Liver (tissue), 8 donors: ENCODE measurements at regions not wholly inside any gene's neighbourhood (a gene's known extent, or its start where the extent isn't known, plus 50 kb on each side); places are given as distances from the start of the nearest gene placed in this dataset.

ENCODE experiments used
- DNase-seq: peaks from one replicate; pipeline ENCODE4 v3.0.0-alpha.2; 2017; ENCODE audit warnings: low spot score
- H3K27ac ChIP-seq, 2 donors: one replicate each; pipeline ENCODE4 v1.7.0; 2013; ENCODE audit warnings: inconsistent platforms in 2 of 2, low read length in 2 of 2, control low read depth in 1 of 2, low read depth in 1 of 2, mild to moderate bottlenecking in 1 of 2
- H3K27me3 ChIP-seq, 4 donors: one replicate each; pipeline versions ENCODE4 v1.6.1 to v1.7.0; 2013; ENCODE audit warnings: low read length in 3 of 4, inconsistent platforms in 1 of 4, mild to moderate bottlenecking in 1 of 4, moderate library complexity in 1 of 4; ENCODE audit not compliant: control insufficient read depth in 4 of 4, insufficient read depth in 4 of 4
- H3K36me3 ChIP-seq, 4 donors: one replicate each; pipeline versions ENCODE4 v1.6.1 to v1.7.0; 2013; ENCODE audit warnings: low read length in 3 of 4, mild to moderate bottlenecking in 3 of 4, low read depth in 1 of 4, moderate library complexity in 1 of 4; ENCODE audit not compliant: control insufficient read depth in 4 of 4, insufficient read depth in 3 of 4
- H3K4me1 ChIP-seq, 4 donors: one replicate each; pipeline versions ENCODE4 v1.6.1 to v1.7.0; 2013; ENCODE audit warnings: low read length in 3 of 4, mild to moderate bottlenecking in 3 of 4, moderate library complexity in 1 of 4; ENCODE audit not compliant: control insufficient read depth in 4 of 4, insufficient read depth in 4 of 4
- H3K4me3 ChIP-seq, 3 donors: one replicate each; pipeline versions ENCODE4 v1.6.1 to v1.7.0; 2013; ENCODE audit warnings: low read length in 3 of 3, control low read depth in 1 of 3, low read depth in 1 of 3, mild to moderate bottlenecking in 1 of 3
- H3K9ac ChIP-seq, 2 donors: one replicate each; pipeline ENCODE4 v1.7.0; 2013; ENCODE audit warnings: low read length in 2 of 2, mild to moderate bottlenecking in 2 of 2, moderate library complexity in 2 of 2, control low read depth in 1 of 2, low read depth in 1 of 2
- H3K9me3 ChIP-seq, 4 donors: one replicate each; pipeline versions ENCODE4 v1.6.1 to v1.7.0; 2013; ENCODE audit warnings: low read length in 3 of 4; ENCODE audit not compliant: control insufficient read depth in 4 of 4
- FOXA1 ChIP-seq: IDR thresholded peaks from 2 replicates; pipeline ENCODE4 v1.6.1; 2016; ENCODE audit warnings: antibody characterized with exemption
- GABPA ChIP-seq, 2 donors: IDR thresholded peaks in 1 of 2; conservative IDR thresholded peaks in 1 of 2; 2 replicates each; pipeline ENCODE4 v1.6.1; 2016; ENCODE audit warnings: antibody characterized with exemption in 2 of 2, mild to moderate bottlenecking in 1 of 2, moderate library complexity in 1 of 2
- HNF4A ChIP-seq, 2 donors: conservative IDR thresholded peaks; 2 replicates each; pipeline ENCODE4 v1.6.1; 2016; ENCODE audit warnings: antibody characterized with exemption in 2 of 2, mild to moderate bottlenecking in 2 of 2
- HNF4G ChIP-seq: IDR thresholded peaks from 2 replicates; pipeline ENCODE4 v1.6.1; 2016; ENCODE audit warnings: antibody characterized with exemption
- JUND ChIP-seq, 2 donors: IDR thresholded peaks; 2 replicates each; pipeline ENCODE4 v1.6.1; 2016; ENCODE audit warnings: antibody characterized with exemption in 2 of 2
- RAD21 ChIP-seq, 2 donors: IDR thresholded peaks; 2 replicates each; pipeline ENCODE4 v1.6.1; 2016; ENCODE audit warnings: antibody characterized with exemption in 2 of 2, mild to moderate bottlenecking in 2 of 2
- RXRA ChIP-seq, 2 donors: IDR thresholded peaks; 2 replicates each; pipeline ENCODE4 v1.6.1; 2017 to 2018; ENCODE audit warnings: antibody characterized with exemption in 2 of 2, mild to moderate bottlenecking in 1 of 2
- SP1 ChIP-seq: IDR thresholded peaks from 2 replicates; pipeline ENCODE4 v1.6.1; 2018; ENCODE audit warnings: antibody characterized with exemption, mild to moderate bottlenecking
- WGBS: extraction: QIAGEN DNeasy Blood & Tissue Kit; methylation state at CpG from one replicate; pipeline ENCODE4 v1.1.7; 2013; 5-methylcytosine and 5-hydroxymethylcytosine counted together
- TF ChIP-seq, protein P1 (sequence below): IDR thresholded peaks from 2 replicates; pipeline ENCODE4 v1.6.1; 2016; ENCODE audit warnings: antibody characterized with exemption
- TF ChIP-seq, protein P2 (sequence below): IDR thresholded peaks from 2 replicates; pipeline ENCODE4 v1.6.1; 2016; ENCODE audit warnings: antibody characterized with exemption
- TF ChIP-seq, protein P3 (sequence below): IDR thresholded peaks from 2 replicates; pipeline ENCODE4 v1.6.1; 2016; ENCODE audit warnings: antibody characterized with exemption, mild to moderate bottlenecking
- TF ChIP-seq, protein P4 (sequence below): fragments of 150-350 bp; IDR thresholded peaks from 2 replicates; pipeline ENCODE4 v1.5.1; 2017; ENCODE audit warnings: improper control_type of control experiment, low read depth, low read length; ENCODE audit not compliant: missing input control
- donor health status: healthy.
- donor health status: healthy.
- donor health status: healthy.
- donor health status: healthy.
- donor health status: healthy.

DNA sequence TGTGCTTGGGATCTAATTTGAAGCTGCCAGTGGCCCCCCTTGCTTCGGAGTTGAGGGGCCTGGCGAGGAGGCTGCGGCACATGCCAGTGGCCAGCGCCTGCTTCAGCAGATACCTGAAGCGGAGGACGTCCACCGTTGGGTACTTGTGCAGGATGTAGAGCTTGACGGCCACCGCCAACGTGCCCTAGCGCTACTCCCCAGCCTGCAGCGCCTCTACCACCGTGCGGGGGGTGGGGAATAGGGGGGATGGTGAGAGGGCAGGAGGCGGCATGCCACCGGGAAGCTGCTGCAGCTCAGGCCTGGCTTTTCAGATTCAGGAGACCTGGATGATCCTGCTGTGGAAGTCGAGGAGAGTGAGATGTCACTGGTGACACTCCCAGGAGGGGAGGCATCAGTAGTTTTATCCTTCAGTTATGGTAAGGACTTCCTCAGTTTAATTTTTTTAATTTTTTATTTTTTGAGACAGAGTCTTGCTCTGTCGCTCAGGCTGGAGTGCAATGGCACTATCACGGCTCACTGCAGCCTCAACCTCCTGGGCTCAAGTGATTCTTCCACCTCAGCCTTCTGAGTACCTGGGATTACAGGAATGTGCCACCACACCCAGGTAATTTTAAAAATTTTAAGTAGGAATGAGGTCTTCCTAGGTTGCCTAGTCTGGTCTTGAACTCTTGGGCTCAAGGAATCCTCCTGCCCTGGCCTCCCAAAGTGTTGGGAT lies 150.6 kb upstream of the FRMD4B start (continued):
- TF ChIP-seq, protein P1, sequence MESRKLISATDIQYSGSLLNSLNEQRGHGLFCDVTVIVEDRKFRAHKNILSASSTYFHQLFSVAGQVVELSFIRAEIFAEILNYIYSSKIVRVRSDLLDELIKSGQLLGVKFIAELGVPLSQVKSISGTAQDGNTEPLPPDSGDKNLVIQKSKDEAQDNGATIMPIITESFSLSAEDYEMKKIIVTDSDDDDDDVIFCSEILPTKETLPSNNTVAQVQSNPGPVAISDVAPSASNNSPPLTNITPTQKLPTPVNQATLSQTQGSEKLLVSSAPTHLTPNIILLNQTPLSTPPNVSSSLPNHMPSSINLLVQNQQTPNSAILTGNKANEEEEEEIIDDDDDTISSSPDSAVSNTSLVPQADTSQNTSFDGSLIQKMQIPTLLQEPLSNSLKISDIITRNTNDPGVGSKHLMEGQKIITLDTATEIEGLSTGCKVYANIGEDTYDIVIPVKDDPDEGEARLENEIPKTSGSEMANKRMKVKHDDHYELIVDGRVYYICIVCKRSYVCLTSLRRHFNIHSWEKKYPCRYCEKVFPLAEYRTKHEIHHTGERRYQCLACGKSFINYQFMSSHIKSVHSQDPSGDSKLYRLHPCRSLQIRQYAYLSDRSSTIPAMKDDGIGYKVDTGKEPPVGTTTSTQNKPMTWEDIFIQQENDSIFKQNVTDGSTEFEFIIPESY: no peak

DNA sequence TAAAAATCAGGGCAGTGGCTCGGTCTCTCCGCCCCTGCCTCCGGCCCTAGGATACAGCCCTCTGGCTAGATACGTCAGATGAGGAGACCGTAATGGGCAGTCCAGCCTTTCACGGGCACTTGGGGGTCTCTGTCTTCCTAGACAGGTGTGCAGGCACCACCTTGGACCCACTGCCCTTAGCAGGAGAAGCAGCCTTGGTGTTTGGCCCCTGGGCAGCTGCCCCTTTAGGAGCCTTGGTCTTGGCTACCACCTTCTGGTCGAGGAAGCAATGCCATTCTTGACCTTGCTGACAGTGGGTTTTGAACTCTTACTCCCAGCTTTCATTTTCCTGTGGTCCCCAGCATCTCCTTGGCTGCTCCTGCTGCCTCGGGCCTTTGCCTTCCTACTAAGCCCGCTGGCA lies 149.7 kb upstream of the FRMD4B start:
- no peak overlapping the region for H3K9ac ChIP-seq
- no peaks in the 10 kb centered on the region for H3K9me3 ChIP-seq
- no peaks in the 10 kb centered on the region for H3K4me1 ChIP-seq
- H3K36me3 ChIP-seq: no peaks in the 10 kb centered on the region
- H3K27me3 ChIP-seq: peaks cover 0 to 3% (median under 1%) of the 10 kb centered on the region in 4 donors
- H3K4me3 ChIP-seq: no peak overlapping the region
- no peak for TF ChIP-seq RXRA (IDR thresholded peaks at IDR 0.05)
- 92% methylated on average over 9 of the region's 9 CpGs for WGBS
- DNase-seq: no peak
- H3K27ac ChIP-seq: no peak overlapping the region

DNA sequence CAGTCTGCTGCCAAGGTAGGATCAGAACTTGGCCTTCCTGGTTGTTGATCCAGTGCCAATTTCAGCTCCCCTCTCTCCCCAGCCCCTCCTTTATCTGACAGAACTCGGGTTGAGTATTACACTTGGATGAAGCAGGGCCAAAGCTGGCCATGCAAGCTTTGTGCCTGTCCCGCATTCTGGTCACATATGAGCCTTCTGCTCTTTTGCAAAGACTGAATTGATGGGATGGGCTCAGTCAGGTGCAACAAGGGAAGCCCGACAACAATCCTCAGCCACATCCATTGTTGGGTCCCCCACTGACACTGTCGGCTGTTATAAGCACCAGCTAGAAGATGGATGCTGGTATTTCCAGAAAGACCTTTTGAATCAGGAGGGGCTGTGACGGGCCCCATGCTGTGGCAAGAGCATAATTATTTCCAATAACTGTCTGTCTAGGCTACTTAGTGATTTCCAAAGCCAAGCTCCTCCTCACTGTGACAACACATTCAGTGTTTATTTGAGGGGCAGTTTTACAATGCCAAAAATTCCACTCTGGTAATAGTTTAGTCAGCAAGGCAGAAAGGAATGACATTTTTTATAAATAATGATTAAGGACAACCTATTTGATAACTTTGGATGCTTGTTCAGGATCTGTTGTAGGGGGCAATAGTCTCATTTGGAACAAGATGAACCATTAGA lies 146.8 kb upstream of the FRMD4B start:
- Histone ChIP-seq H3K27ac (no peak overlapping the region), H3K27me3 (peaks cover 0 to under 1% (median 0%) of the 10 kb centered on the region in 4 donors), H3K9me3 (no peaks in the 10 kb centered on the region), H3K36me3 (no peaks in the 10 kb centered on the region), H3K4me3 (no peak overlapping the region), H3K9ac (no peak overlapping the region), H3K4me1 (no peaks in the 10 kb centered on the region)
- no peak for DNase-seq
- 74% methylated on average over 5 of the region's 5 CpGs for WGBS
- TF ChIP-seq HNF4A (conservative IDR thresholded peaks at IDR 0.05): no peak
- no peak for TF ChIP-seq HNF4G
- TF ChIP-seq, protein P1: no peak
- no peak for TF ChIP-seq RAD21 (IDR thresholded peaks at IDR 0.05)
- TF ChIP-seq, protein P2, sequence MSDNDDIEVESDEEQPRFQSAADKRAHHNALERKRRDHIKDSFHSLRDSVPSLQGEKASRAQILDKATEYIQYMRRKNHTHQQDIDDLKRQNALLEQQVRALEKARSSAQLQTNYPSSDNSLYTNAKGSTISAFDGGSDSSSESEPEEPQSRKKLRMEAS: no peak
- TF ChIP-seq, protein P3, sequence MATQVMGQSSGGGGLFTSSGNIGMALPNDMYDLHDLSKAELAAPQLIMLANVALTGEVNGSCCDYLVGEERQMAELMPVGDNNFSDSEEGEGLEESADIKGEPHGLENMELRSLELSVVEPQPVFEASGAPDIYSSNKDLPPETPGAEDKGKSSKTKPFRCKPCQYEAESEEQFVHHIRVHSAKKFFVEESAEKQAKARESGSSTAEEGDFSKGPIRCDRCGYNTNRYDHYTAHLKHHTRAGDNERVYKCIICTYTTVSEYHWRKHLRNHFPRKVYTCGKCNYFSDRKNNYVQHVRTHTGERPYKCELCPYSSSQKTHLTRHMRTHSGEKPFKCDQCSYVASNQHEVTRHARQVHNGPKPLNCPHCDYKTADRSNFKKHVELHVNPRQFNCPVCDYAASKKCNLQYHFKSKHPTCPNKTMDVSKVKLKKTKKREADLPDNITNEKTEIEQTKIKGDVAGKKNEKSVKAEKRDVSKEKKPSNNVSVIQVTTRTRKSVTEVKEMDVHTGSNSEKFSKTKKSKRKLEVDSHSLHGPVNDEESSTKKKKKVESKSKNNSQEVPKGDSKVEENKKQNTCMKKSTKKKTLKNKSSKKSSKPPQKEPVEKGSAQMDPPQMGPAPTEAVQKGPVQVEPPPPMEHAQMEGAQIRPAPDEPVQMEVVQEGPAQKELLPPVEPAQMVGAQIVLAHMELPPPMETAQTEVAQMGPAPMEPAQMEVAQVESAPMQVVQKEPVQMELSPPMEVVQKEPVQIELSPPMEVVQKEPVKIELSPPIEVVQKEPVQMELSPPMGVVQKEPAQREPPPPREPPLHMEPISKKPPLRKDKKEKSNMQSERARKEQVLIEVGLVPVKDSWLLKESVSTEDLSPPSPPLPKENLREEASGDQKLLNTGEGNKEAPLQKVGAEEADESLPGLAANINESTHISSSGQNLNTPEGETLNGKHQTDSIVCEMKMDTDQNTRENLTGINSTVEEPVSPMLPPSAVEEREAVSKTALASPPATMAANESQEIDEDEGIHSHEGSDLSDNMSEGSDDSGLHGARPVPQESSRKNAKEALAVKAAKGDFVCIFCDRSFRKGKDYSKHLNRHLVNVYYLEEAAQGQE: no peak
- TF ChIP-seq, protein P4, sequence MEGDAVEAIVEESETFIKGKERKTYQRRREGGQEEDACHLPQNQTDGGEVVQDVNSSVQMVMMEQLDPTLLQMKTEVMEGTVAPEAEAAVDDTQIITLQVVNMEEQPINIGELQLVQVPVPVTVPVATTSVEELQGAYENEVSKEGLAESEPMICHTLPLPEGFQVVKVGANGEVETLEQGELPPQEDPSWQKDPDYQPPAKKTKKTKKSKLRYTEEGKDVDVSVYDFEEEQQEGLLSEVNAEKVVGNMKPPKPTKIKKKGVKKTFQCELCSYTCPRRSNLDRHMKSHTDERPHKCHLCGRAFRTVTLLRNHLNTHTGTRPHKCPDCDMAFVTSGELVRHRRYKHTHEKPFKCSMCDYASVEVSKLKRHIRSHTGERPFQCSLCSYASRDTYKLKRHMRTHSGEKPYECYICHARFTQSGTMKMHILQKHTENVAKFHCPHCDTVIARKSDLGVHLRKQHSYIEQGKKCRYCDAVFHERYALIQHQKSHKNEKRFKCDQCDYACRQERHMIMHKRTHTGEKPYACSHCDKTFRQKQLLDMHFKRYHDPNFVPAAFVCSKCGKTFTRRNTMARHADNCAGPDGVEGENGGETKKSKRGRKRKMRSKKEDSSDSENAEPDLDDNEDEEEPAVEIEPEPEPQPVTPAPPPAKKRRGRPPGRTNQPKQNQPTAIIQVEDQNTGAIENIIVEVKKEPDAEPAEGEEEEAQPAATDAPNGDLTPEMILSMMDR: no peak
- TF ChIP-seq SP1: no peak
- no peak for TF ChIP-seq GABPA (IDR thresholded peaks at IDR 0.05 in 1 of 2, conservative IDR thresholded peaks at IDR 0.05 in 1 of 2)
- no peak for TF ChIP-seq FOXA1
- TF ChIP-seq JUND (IDR thresholded peaks at IDR 0.05): no peak
